ENCODE measurements at regions not wholly inside any gene's neighbourhood (a gene's known extent, or its start where the extent isn't known, plus 50 kb on each side); places are given as distances from the start of the nearest gene placed in this dataset.

- TF ChIP-seq EZH2 (IDR thresholded peaks at IDR 0.05) = no peak
- TF ChIP-seq POLR2AphosphoS5 (IDR thresholded peaks at IDR 0.05; ENCODE audit: borderline replicate concordance, low read depth, low read length) = no peak
- no peak for TF ChIP-seq FOXP2 (optimal IDR thresholded peaks at IDR 0.05; ENCODE audit: control extremely low read depth, extremely low read length, insufficient read depth)
These were observed 251.3 kb upstream of the LYZL1 start for GRCh38 chr10:29037348-29038113.
